HG03108 (cell line): ENCODE measurements at regions not wholly inside any gene's neighbourhood (a gene's known extent, or its start where the extent isn't known, plus 50 kb on each side); places are given as distances from the start of the nearest gene placed in this dataset.

Experiments
- ATAC-seq: cut with Tn5 transposase; IDR thresholded peaks from one replicate; pipeline ENCODE4 v1.9.1; 2021; ENCODE audit warnings: moderate library complexity; ENCODE audit not compliant: unreplicated experiment

GRCh38 chr10:120365872-120366271 is 91.2 kb upstream of the PLPP4 start:
- ATAC-seq: no peak

GRCh38 chr10:120367341-120367740 is 89.7 kb upstream of the PLPP4 start:
- no peak for ATAC-seq

- no peak for ATAC-seq
These were observed 88.7 kb upstream of the PLPP4 start for GRCh38 chr10:120368338-120368737.

- ATAC-seq: no peak
These were observed 88.1 kb upstream of the PLPP4 start for GRCh38 chr10:120368927-120369326.

GRCh38 chr10:120369856-120370276 is 87.2 kb upstream of the PLPP4 start:
- ATAC-seq: no peak

DNA sequence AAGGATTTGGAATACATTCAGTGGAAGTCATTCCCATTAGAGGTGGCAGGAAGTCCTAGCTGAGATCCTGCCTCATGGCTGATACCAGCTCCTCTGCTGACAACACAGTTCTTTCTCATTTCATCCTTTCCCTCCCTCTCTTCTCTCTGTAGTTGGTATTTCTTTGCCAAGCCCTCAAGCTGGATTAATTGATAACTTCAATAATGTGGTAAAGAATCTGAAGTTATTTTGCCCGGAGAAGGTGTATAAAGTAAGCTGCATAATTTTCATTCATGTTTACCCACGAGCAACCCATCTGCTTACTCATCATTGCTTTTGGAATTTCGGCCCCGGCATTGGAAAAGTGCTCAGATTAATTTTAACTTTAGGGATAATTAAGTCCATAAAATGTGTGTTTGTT is 85.2 kb upstream of the PLPP4 start:
- ATAC-seq: no peak

GRCh38 chr10:120372917-120373316 is 84.1 kb upstream of the PLPP4 start:
- no peak for ATAC-seq

GRCh38 chr10:120375666-120376065 is 81.4 kb upstream of the PLPP4 start:
- no peak for ATAC-seq

- ATAC-seq: no peak
These were observed 75.1 kb upstream of the PLPP4 start for GRCh38 chr10:120381931-120382330.

DNA sequence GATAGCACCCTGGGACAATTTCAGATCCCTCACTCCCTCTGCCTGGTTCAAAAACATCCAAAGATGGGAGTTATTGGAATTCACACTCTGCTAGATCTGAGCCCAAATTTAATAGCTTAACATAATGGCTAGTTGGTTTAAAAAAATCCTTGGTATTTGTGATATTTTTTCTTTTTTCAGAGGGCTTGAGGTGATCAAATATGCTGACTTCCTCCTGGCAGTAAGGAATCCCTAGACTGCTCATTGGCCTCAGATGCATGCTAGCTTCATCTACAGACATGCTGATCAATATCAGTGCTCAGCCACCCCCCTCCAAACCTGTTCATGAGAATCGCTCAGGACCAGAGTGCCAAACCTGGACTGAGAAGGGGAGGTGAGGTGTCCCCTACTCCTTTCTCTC is 74.7 kb upstream of the PLPP4 start:
- ATAC-seq: no peak

DNA sequence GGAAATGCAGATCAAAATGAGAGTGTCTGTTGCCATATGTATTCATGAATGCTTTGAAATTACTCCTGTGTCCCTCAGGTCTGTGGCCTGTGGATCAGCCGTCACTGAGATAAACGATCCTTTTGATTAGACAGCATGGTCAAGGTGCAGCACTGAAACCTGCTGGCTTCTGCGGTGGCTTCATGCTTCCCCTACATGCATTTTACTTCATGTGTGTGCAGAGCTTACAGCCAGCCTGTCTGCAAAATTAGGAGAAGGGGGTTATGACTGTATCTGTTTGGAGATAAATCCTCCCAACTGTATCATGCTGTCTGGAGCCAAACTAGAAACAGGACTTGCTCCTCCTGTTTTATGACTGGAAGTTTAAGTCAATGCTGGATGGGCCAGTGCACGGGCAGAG is 71.0 kb upstream of the PLPP4 start:
- ATAC-seq: no peak

DNA sequence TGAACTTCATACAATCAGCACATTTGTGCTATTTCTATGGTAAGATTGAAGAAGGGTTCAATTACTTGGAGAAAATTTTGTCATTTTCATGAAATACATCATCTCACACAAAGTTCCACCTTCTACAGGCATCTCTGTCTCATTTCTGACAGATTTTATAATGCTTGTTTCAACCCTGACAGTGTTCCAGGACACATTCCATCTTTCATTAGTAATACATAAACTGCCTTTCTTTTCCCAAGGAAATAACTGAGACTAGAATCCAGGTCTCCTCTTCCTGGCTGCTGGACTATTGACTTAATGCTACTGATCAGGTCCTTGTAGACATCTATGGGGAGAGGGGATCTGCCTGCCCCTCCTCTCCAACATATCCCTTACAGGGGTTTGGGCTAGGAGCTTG is 70.1 kb upstream of the PLPP4 start:
- no peak for ATAC-seq

DNA sequence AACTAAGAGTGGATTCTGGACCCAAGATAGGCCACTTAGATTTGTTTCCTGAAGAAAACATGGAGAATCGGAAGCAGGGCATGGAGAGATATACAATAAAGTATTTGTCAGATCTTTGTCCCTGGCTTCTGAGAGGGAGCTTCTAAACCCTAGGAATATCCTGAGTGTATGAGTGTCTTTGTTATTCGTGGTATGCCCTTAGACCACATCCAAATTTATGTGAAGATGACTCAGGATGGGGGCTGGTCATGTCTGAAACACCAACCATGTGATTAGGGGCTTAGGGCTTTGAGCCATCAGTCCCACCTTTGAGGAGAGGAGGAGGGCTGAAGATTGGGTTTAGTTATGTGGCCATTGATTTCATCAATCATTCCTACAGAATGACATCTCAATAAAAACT is 69.7 kb upstream of the PLPP4 start:
- ATAC-seq: no peak

GRCh38 chr10:120392245-120392644 is 64.8 kb upstream of the PLPP4 start:
- no peak for ATAC-seq

DNA sequence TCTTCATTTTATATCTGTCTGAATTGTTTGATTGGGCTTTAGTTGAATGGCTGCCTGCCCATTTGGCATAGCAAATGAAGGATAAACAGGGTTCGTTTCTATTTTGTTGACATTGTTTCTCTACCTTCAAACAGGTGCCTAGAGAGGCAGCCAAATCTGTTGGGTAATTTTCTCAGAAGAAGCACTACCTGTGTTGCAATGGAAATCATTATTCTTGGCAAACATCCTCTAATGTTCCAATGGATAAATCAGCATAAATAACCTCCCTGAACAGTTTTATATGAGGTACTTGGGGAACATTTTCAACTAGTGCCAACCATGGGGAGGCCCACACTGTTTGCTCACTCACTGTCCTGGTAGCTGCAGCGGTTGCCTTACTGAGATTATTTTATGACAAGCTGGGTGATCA is 64.4 kb upstream of the PLPP4 start:
- ATAC-seq: no peak

- no peak for ATAC-seq
These were observed 62.6 kb upstream of the PLPP4 start for GRCh38 chr10:120394446-120394845.

DNA sequence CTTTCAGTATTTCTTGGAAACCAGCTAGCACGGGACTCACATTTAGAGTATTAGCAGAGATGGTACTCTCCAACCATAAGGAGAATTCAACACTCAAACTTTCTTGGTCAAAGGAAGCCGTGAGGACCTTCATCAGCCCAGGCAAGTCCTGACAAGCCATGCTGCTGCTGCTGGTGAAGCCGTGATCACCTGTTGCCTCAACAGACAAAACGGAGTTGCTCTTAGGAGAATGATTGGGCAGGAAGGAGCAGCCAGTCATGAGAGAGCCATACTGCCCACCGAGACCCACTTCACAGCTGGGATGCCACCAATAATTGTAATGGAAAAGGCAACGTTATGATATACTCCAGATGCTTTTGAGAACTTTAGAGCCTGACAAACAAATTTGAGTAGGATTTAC is 60.8 kb upstream of the PLPP4 start:
- ATAC-seq: no peak

GRCh38 chr10:120398180-120398579 is 58.8 kb upstream of the PLPP4 start:
- ATAC-seq: no peak

DNA sequence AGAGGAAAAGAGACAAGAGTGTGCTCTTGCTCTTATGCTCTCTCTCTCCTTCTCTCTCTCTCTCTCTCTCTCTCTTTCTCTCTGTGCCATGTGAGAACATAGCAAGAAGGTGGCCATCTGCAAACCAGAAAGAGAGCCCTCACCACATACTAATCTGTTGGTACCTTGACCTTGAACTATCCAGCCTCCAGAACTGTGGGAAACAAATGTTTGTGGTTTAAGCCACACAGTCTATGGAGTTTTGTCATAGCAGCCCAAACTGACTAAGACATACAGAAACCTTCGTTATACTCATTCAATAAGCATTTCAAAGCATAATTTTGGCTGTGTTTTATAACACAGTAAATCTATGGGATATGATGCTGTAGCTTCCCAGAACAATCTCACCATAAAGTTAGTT is 56.4 kb upstream of the PLPP4 start:
- ATAC-seq: no peak

DNA sequence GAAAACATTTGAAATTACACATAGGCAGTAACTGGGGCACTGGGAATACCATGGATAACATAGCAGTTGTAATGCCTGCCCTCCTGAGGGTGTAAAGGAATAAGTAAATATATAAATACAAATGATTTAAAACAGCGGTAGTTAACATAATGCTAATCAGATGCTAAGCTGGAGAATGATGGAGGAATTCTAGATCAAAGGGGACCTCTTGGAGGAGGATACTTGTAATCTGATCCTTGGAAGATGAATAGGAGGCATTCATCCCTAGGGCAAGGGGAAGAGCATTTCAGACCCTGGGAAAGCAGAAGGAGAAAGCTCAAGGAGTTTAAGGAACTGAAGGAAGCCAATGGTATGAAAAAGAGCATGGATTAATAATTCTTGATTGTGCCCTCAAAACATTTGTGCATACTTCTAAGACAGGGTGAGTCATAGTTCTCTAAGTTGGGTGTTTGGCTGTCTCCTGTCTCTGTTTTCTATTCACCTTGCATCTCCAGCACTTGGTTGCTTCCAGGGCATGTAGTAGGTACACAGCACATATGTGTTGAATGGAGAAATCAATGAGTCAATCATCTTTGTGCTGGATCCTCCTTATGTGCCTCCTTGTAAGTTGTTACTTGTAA is 54.8 kb upstream of the PLPP4 start:
- ATAC-seq: no peak

DNA sequence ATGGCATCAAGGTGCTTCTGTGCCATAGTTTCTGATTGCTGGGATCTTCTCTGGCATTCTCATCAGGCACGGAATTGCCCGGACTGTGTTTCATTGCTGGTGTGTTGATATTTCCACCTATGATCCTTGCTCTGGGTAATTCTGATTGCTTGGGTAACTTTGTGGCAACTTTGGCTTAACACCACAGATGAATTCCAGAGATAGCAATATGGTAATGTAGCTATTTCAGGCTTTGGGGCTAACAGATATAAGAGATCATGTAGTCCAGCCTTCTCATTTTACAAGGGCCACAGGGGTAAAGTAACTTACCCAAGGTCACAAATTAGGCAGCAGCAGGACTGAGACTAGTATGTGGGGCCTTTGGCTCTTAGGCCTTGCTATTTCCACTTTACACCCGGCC is 53.9 kb upstream of the PLPP4 start:
- no peak for ATAC-seq

DNA sequence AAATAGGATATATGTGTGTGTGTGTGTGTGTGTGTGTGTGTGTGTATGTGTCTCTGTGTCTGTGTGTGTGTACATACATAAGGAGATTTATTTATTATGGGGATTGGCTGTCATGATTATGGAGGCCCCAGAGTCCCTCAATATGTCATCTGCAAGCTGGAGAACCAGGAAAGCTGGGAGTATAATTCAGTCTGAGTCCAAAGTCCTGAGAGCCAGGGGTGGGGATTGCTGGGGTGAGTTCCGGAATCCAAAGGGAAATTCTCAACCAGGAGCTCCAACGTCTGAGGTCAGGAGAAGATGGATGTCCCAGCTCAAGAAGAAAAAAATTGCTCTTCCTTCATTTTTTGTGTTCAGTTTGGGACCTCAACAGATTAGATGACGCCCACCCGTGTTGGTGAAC is 50.7 kb upstream of the PLPP4 start:
- ATAC-seq: no peak
